HG03432 (cell line): ENCODE measurements at regions not wholly inside any gene's neighbourhood (a gene's known extent, or its start where the extent isn't known, plus 50 kb on each side); places are given as distances from the start of the nearest gene placed in this dataset.
"Not testable (repeated sequence)": the region's sequence is repeated elsewhere in the genome, so short reads cannot be mapped to it uniquely, and the experiment has no call there.

ENCODE experiments used
- ATAC-seq: cut with Tn5 transposase; IDR thresholded peaks from one replicate; pipeline ENCODE4 v1.9.1; 2021; ENCODE audit warnings: mild to moderate bottlenecking, moderate library complexity; ENCODE audit not compliant: unreplicated experiment

GRCh38 chr9:13841746-13842462, 472.0 kb downstream of the NFIB start:
- no peak for ATAC-seq

GRCh38 chr9:13832446-13832845, 481.5 kb downstream of the NFIB start:
- no peak for ATAC-seq

GRCh38 chr9:13823026-13823425, 490.9 kb downstream of the NFIB start:
- no peak for ATAC-seq

- no peak for ATAC-seq
These were observed 496.1 kb downstream of the NFIB start for GRCh38 chr9:13817754-13818278.

- ATAC-seq = no peak
These were observed 497.1 kb downstream of the NFIB start for GRCh38 chr9:13816837-13817236.

GRCh38 chr9:13814647-13815400, 499.1 kb downstream of the NFIB start:
- no peak for ATAC-seq

- ATAC-seq = no peak
These were observed 502.1 kb downstream of the NFIB start for GRCh38 chr9:13811876-13812275.

- ATAC-seq = no peak
These were observed 503.4 kb downstream of the NFIB start for GRCh38 chr9:13810510-13810909.

- no peak for ATAC-seq
These were observed 504.5 kb downstream of the NFIB start for GRCh38 chr9:13809401-13809800.

- no peak for ATAC-seq
These were observed 506.8 kb downstream of the NFIB start for GRCh38 chr9:13807118-13807517.

GRCh38 chr9:13806714-13807113, 507.2 kb downstream of the NFIB start:
- ATAC-seq = no peak

GRCh38 chr9:13805546-13805945, 508.4 kb downstream of the NFIB start:
- no peak for ATAC-seq

- ATAC-seq = no peak
These were observed 509.4 kb downstream of the NFIB start for GRCh38 chr9:13804532-13804931.

- no peak for ATAC-seq
These were observed 513.2 kb downstream of the NFIB start for GRCh38 chr9:13800776-13801175.

GRCh38 chr9:13797701-13798100, 516.2 kb downstream of the NFIB start:
- ATAC-seq = not testable (repeated sequence)

GRCh38 chr9:13791816-13792215, 512.3 kb upstream of the MPDZ start:
- ATAC-seq = no peak

- ATAC-seq = no peak
These were observed 510.6 kb upstream of the MPDZ start for GRCh38 chr9:13790055-13790454.

- ATAC-seq = no peak
These were observed 507.8 kb upstream of the MPDZ start for GRCh38 chr9:13787234-13787833.

- no peak for ATAC-seq
These were observed 507.2 kb upstream of the MPDZ start for GRCh38 chr9:13786711-13787110.

- no peak for ATAC-seq
These were observed 506.6 kb upstream of the MPDZ start for GRCh38 chr9:13786131-13786530.

GRCh38 chr9:13779106-13779505, 499.6 kb upstream of the MPDZ start:
- ATAC-seq = no peak

GRCh38 chr9:13778631-13779030, 499.1 kb upstream of the MPDZ start:
- no peak for ATAC-seq
